ENCODE measurements at regions not wholly inside any gene's neighbourhood (a gene's known extent, or its start where the extent isn't known, plus 50 kb on each side); places are given as distances from the start of the nearest gene placed in this dataset.

- TF ChIP-seq CTCF (IDR thresholded peaks at IDR 0.05) (no peak), EP300 (IDR thresholded peaks at IDR 0.05) (no peak), POLR2A (IDR thresholded peaks at IDR 0.05) (no peak), POLR2AphosphoS5 (IDR thresholded peaks at IDR 0.05) (no peak)
- H3K9me3 ChIP-seq, result no peaks in the 10 kb centered on the region
- DNase-seq (no peak), ATAC-seq (ENCODE audit: low FRiP score in 2 of 2) (peak in 1 of 2 donors; percentile 23)
- no peaks in the 10 kb centered on the region for H3K4me1 ChIP-seq
- no peaks in the 10 kb centered on the region for H3K36me3 ChIP-seq
- no peak overlapping the region for H3K27ac ChIP-seq
- H3K27me3 ChIP-seq, result no peaks in the 10 kb centered on the region
- no peak overlapping the region for H3K4me3 ChIP-seq
- WGBS, 2 donors, result 83 to 93% methylated on average over 4 to 5 of the region's 5 CpGs
These were observed 50.0 kb upstream of the TRPM1 start for GRCh38 chr15:31151301-31152233.

- DNase-seq (no peak), ATAC-seq (ENCODE audit: low FRiP score in 2 of 2) (no peak)
- H3K27me3 ChIP-seq, result no peaks in the 10 kb centered on the region
- 89% methylated on average over 6 to 7 of the region's 7 CpGs for WGBS, 2 donors
- H3K27ac ChIP-seq, result no peak overlapping the region
- TF ChIP-seq EP300 (IDR thresholded peaks at IDR 0.05), result no peak
- TF ChIP-seq POLR2A (IDR thresholded peaks at IDR 0.05), result no peak
- TF ChIP-seq CTCF (IDR thresholded peaks at IDR 0.05), result no peak
- no peak for TF ChIP-seq POLR2AphosphoS5 (IDR thresholded peaks at IDR 0.05)
- H3K4me3 ChIP-seq, result no peak overlapping the region
- H3K36me3 ChIP-seq, result no peaks in the 10 kb centered on the region
- no peaks in the 10 kb centered on the region for H3K9me3 ChIP-seq
- H3K4me1 ChIP-seq, result no peaks in the 10 kb centered on the region
These were observed 52.0 kb upstream of the TRPM1 start for GRCh38 chr15:31153531-31153930.

- ATAC-seq (ENCODE audit: low FRiP score in 2 of 2), result no peak
- no peaks in the 10 kb centered on the region for H3K4me1 ChIP-seq
- H3K27ac ChIP-seq, result no peak overlapping the region
These were observed 53.6 kb upstream of the TRPM1 start for GRCh38 chr15:31155151-31155550.

GRCh38 chr15:31156226-31156625 is 54.7 kb upstream of the TRPM1 start:
- no peak overlapping the region for H3K27ac ChIP-seq
- no peaks in the 10 kb centered on the region for H3K27me3 ChIP-seq

More at GRCh38 chr15:31155151-31155550, 53.6 kb upstream of the TRPM1 start:
- Histone ChIP-seq H3K27me3 (no peaks in the 10 kb centered on the region), H3K36me3 (no peaks in the 10 kb centered on the region), H3K4me3 (no peak overlapping the region), H3K9me3 (no peaks in the 10 kb centered on the region)
- no peak for DNase-seq
- WGBS, 2 donors, result 70 to 87% methylated on average over 3 to 7 of the region's 7 CpGs
- TF ChIP-seq POLR2AphosphoS5 (IDR thresholded peaks at IDR 0.05), result no peak

GRCh38 chr15:31156808-31157207 is 55.3 kb upstream of the TRPM1 start:
- no peaks in the 10 kb centered on the region for H3K4me1 ChIP-seq
- H3K27ac ChIP-seq, result no peak overlapping the region
- no peak overlapping the region for H3K4me3 ChIP-seq
- H3K27me3 ChIP-seq, result no peaks in the 10 kb centered on the region
- ATAC-seq (ENCODE audit: low FRiP score in 2 of 2), result no peak
- no peaks in the 10 kb centered on the region for H3K36me3 ChIP-seq
- 88 to 93% methylated on average over 4 of the region's 4 CpGs for WGBS, 2 donors
- no peaks in the 10 kb centered on the region for H3K9me3 ChIP-seq
- no peak for TF ChIP-seq POLR2A (IDR thresholded peaks at IDR 0.05)
- no peak for TF ChIP-seq CTCF (IDR thresholded peaks at IDR 0.05)
- no peak for TF ChIP-seq POLR2AphosphoS5 (IDR thresholded peaks at IDR 0.05)
- TF ChIP-seq EP300 (IDR thresholded peaks at IDR 0.05), result no peak
- DNase-seq, result no peak

More at GRCh38 chr15:31156226-31156625, 54.7 kb upstream of the TRPM1 start:
- Histone ChIP-seq H3K4me1 (no peaks in the 10 kb centered on the region), H3K4me3 (no peak overlapping the region), H3K36me3 (no peaks in the 10 kb centered on the region), H3K9me3 (no peaks in the 10 kb centered on the region)
- DNase-seq (no peak), ATAC-seq (ENCODE audit: low FRiP score in 2 of 2) (no peak)
- WGBS, 2 donors, result 89 to 100% methylated on average over 1 of the region's 1 CpG
- TF ChIP-seq CTCF (IDR thresholded peaks at IDR 0.05) (no peak), POLR2AphosphoS5 (IDR thresholded peaks at IDR 0.05) (no peak), POLR2A (IDR thresholded peaks at IDR 0.05) (no peak), EP300 (IDR thresholded peaks at IDR 0.05) (no peak)

Measured in upper lobe of left lung (tissue), 6 donors.